ENCODE measurements at regions not wholly inside any gene's neighbourhood (a gene's known extent, or its start where the extent isn't known, plus 50 kb on each side); places are given as distances from the start of the nearest gene placed in this dataset.

DNA sequence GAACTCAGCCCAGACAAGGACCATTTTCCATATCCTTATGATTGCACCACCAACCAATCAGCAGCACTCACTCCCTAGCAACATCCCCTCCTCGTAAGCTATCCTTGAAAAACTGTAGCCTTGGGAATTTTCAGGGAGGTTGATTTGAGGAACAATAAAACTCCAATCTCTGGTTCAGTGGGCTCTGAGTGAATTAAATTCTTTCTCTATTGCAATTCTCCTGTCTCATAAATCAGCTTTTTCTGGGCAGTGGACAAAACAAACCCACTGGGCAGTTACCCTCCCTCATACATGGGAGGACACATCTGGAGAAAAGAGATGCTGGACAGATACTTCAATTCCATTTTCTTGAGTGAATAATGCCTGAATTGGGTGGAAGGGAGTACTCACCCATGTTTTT is 115.4 kb upstream of the STXBP5 start:
- Histone ChIP-seq H3K4me3 (ENCODE audit: insufficient read depth in 1 of 2, low read depth in 1 of 2, low read length in 2 of 2) (no peak overlapping the region), H2BK5ac (ENCODE audit: low read depth, low read length, poor library complexity, severe bottlenecking) (no peak overlapping the region), H4K8ac (ENCODE audit: low read length) (no peak overlapping the region), H3K23ac (ENCODE audit: low read length in 2 of 2) (no peak overlapping the region), H3K27ac (ENCODE audit: low read length, poor library complexity, severe bottlenecking) (no peak overlapping the region), H3K4me1 (ENCODE audit: control insufficient read depth, insufficient read depth, low read depth, low read length) (no peaks in the 10 kb centered on the region), H4K91ac (ENCODE audit: low read length) (no peak overlapping the region), H2AK5ac (ENCODE audit: low read length, severe bottlenecking) (no peak overlapping the region), H3K9ac (ENCODE audit: low read length) (no peak overlapping the region), H3K36me3 (ENCODE audit: control insufficient read depth in 1 of 2, insufficient read depth in 2 of 2, low read depth in 1 of 2, low read length in 2 of 2) (no peaks in the 10 kb centered on the region), H2BK120ac (ENCODE audit: low read depth, low read length) (no peak overlapping the region), H2BK12ac (ENCODE audit: low read length in 2 of 2) (no peak overlapping the region), H3K4me2 (ENCODE audit: low read length, poor library complexity, severe bottlenecking) (no peak overlapping the region), H3K9me3 (ENCODE audit: control insufficient read depth, low read length) (peaks cover 8% of the 10 kb centered on the region), H3K27me3 (ENCODE audit: control insufficient read depth in 1 of 2, insufficient read depth in 1 of 2, low read length in 2 of 2) (no peaks in the 10 kb centered on the region), H2BK15ac (ENCODE audit: low read depth, poor library complexity, severe bottlenecking) (no peak overlapping the region), H3K18ac (ENCODE audit: low read depth in 1 of 2, low read length in 2 of 2) (no peak overlapping the region), H3K4ac (ENCODE audit: low read depth in 1 of 2, low read length in 2 of 2) (no peak overlapping the region), H3K79me1 (replicated peaks; ENCODE audit: low read length, poor library complexity, severe bottlenecking) (no peaks in the 10 kb centered on the region), H2AFZ (ENCODE audit: low read depth, low read length) (no peak overlapping the region), H3K14ac (ENCODE audit: low read length in 2 of 2) (no peak overlapping the region)
- WGBS = no CpG with 5 or more reads among the region's 1 CpG
- no peak for DNase-seq

DNA sequence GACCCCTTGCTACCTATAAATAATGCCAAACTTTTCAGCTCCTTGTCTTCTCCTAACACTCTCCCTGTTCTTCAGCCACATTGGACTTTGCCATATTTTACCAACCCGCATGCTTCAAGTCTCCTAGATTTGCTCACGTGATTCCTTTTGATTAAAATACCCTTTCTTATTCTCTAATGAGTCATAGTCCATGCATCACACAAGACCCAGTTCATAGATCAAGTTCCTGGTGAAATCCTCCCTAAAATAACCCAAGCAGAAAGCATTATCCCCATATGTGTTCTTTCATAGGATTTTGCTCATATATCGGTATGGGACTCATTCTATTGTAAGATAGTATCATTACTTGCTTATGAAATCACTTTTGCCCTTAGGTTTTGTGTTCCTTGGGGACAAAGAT is 108.9 kb upstream of the STXBP5 start:
- H3K4me1 ChIP-seq (ENCODE audit: control insufficient read depth, insufficient read depth, low read depth, low read length) = peaks cover under 1% of the 10 kb centered on the region
- H2BK120ac ChIP-seq (ENCODE audit: low read depth, low read length) = no peak overlapping the region
- no peak overlapping the region for H3K18ac ChIP-seq (ENCODE audit: low read depth in 1 of 2, low read length in 2 of 2)
- H2BK15ac ChIP-seq (ENCODE audit: low read depth, poor library complexity, severe bottlenecking) = no peak overlapping the region
- no peak overlapping the region for H3K9ac ChIP-seq (ENCODE audit: low read length)
- no peaks in the 10 kb centered on the region for H3K27me3 ChIP-seq (ENCODE audit: control insufficient read depth in 1 of 2, insufficient read depth in 1 of 2, low read length in 2 of 2)
- no peak overlapping the region for H4K8ac ChIP-seq (ENCODE audit: low read length)
- no peak overlapping the region for H3K27ac ChIP-seq (ENCODE audit: low read length, poor library complexity, severe bottlenecking)
- no peak overlapping the region for H3K4me3 ChIP-seq (ENCODE audit: insufficient read depth in 1 of 2, low read depth in 1 of 2, low read length in 2 of 2)
- H3K14ac ChIP-seq (ENCODE audit: low read length in 2 of 2) = no peak overlapping the region
- no peak overlapping the region for H2BK12ac ChIP-seq (ENCODE audit: low read length in 2 of 2)
- H3K4me2 ChIP-seq (ENCODE audit: low read length, poor library complexity, severe bottlenecking) = no peak overlapping the region
- DNase-seq = no peak
- peaks cover 4% of the 10 kb centered on the region for H3K9me3 ChIP-seq (ENCODE audit: control insufficient read depth, low read length)
- H2AK5ac ChIP-seq (ENCODE audit: low read length, severe bottlenecking) = no peak overlapping the region
- H2BK5ac ChIP-seq (ENCODE audit: low read depth, low read length, poor library complexity, severe bottlenecking) = no peak overlapping the region
- no peak overlapping the region for H2AFZ ChIP-seq (ENCODE audit: low read depth, low read length)
- H3K79me1 ChIP-seq (replicated peaks; ENCODE audit: low read length, poor library complexity, severe bottlenecking) = no peaks in the 10 kb centered on the region
- WGBS = 95% methylated on average over 2 of the region's 3 CpGs
- no peaks in the 10 kb centered on the region for H3K36me3 ChIP-seq (ENCODE audit: control insufficient read depth in 1 of 2, insufficient read depth in 2 of 2, low read depth in 1 of 2, low read length in 2 of 2)
- no peak overlapping the region for H4K91ac ChIP-seq (ENCODE audit: low read length)
- no peak overlapping the region for H3K4ac ChIP-seq (ENCODE audit: low read depth in 1 of 2, low read length in 2 of 2)
- no peak overlapping the region for H3K23ac ChIP-seq (ENCODE audit: low read length in 2 of 2)

DNA sequence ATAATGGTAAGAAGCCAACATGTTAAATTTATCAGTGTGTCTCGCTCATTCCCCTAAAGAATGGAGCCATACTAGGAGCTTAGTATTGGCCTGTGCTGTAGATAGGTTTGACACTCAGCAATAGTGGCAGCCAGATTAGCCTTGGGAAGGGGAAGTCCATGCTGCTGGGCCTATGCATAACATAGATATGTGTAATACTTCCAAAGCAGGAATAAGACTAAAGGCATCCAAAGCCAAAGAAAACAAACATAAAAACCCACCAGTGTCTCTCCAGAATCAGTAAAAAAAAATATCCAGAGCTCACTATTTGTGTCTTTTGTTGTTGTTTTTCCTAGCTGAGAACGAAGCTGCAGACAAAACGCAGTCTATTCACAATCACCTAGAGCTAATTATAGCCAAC is 104.2 kb upstream of the STXBP5 start:
- Histone ChIP-seq H3K4ac (ENCODE audit: low read depth in 1 of 2, low read length in 2 of 2) (no peak overlapping the region), H3K79me1 (replicated peaks; ENCODE audit: low read length, poor library complexity, severe bottlenecking) (no peaks in the 10 kb centered on the region), H4K8ac (ENCODE audit: low read length) (no peak overlapping the region), H3K14ac (ENCODE audit: low read length in 2 of 2) (no peak overlapping the region), H3K4me1 (ENCODE audit: control insufficient read depth, insufficient read depth, low read depth, low read length) (peaks cover 2% of the 10 kb centered on the region), H2AFZ (ENCODE audit: low read depth, low read length) (no peak overlapping the region), H2BK12ac (ENCODE audit: low read length in 2 of 2) (no peak overlapping the region), H2AK5ac (ENCODE audit: low read length, severe bottlenecking) (no peak overlapping the region), H2BK120ac (ENCODE audit: low read depth, low read length) (no peak overlapping the region), H4K91ac (ENCODE audit: low read length) (no peak overlapping the region), H3K23ac (ENCODE audit: low read length in 2 of 2) (no peak overlapping the region), H3K4me3 (ENCODE audit: insufficient read depth in 1 of 2, low read depth in 1 of 2, low read length in 2 of 2) (no peak overlapping the region), H3K9me3 (ENCODE audit: control insufficient read depth, low read length) (no peaks in the 10 kb centered on the region), H2BK15ac (ENCODE audit: low read depth, poor library complexity, severe bottlenecking) (no peak overlapping the region), H3K18ac (ENCODE audit: low read depth in 1 of 2, low read length in 2 of 2) (no peak overlapping the region), H3K27me3 (ENCODE audit: control insufficient read depth in 1 of 2, insufficient read depth in 1 of 2, low read length in 2 of 2) (no peaks in the 10 kb centered on the region), H2BK5ac (ENCODE audit: low read depth, low read length, poor library complexity, severe bottlenecking) (no peak overlapping the region), H3K27ac (ENCODE audit: low read length, poor library complexity, severe bottlenecking) (no peak overlapping the region), H3K4me2 (ENCODE audit: low read length, poor library complexity, severe bottlenecking) (no peak overlapping the region), H3K36me3 (ENCODE audit: control insufficient read depth in 1 of 2, insufficient read depth in 2 of 2, low read depth in 1 of 2, low read length in 2 of 2) (no peaks in the 10 kb centered on the region), H3K9ac (ENCODE audit: low read length) (no peak overlapping the region)
- peak; percentile 41 for DNase-seq
- WGBS = 78% methylated on average over 1 of the region's 3 CpGs

DNA sequence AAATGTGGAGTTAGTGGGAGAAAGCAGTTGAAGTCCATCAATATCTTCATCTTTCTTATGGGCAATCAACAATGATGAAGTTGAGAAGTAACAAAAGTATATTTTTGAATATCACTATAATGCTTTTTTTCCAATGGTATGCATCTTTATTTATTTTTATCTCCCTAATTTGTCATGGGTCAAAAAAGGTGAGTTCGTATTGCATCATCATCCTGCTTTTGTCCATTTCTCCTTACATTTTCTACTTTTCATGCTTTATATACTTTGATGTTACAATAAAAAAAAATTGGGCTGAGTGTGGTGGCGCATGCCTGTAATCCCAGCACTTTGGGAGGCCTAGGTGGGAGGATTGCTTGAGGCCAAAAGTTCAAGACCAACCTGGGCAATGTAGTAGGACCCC is 101.2 kb upstream of the STXBP5 start:
- H3K36me3 ChIP-seq (ENCODE audit: control insufficient read depth in 1 of 2, insufficient read depth in 2 of 2, low read depth in 1 of 2, low read length in 2 of 2) = no peaks in the 10 kb centered on the region
- no peak overlapping the region for H3K4me3 ChIP-seq (ENCODE audit: insufficient read depth in 1 of 2, low read depth in 1 of 2, low read length in 2 of 2)
- no peak overlapping the region for H2AFZ ChIP-seq (ENCODE audit: low read depth, low read length)
- no peak overlapping the region for H2BK5ac ChIP-seq (ENCODE audit: low read depth, low read length, poor library complexity, severe bottlenecking)
- no peaks in the 10 kb centered on the region for H3K27me3 ChIP-seq (ENCODE audit: control insufficient read depth in 1 of 2, insufficient read depth in 1 of 2, low read length in 2 of 2)
- no peak overlapping the region for H3K4me2 ChIP-seq (ENCODE audit: low read length, poor library complexity, severe bottlenecking)
- no peak overlapping the region for H3K23ac ChIP-seq (ENCODE audit: low read length in 2 of 2)
- no peak for DNase-seq
- no peak overlapping the region for H2BK15ac ChIP-seq (ENCODE audit: low read depth, poor library complexity, severe bottlenecking)
- no peak overlapping the region for H2AK5ac ChIP-seq (ENCODE audit: low read length, severe bottlenecking)
- no peak overlapping the region for H3K18ac ChIP-seq (ENCODE audit: low read depth in 1 of 2, low read length in 2 of 2)
- H3K9me3 ChIP-seq (ENCODE audit: control insufficient read depth, low read length) = no peaks in the 10 kb centered on the region
- no peaks in the 10 kb centered on the region for H3K79me1 ChIP-seq (replicated peaks; ENCODE audit: low read length, poor library complexity, severe bottlenecking)
- no peak overlapping the region for H3K27ac ChIP-seq (ENCODE audit: low read length, poor library complexity, severe bottlenecking)
- no peak overlapping the region for H2BK12ac ChIP-seq (ENCODE audit: low read length in 2 of 2)
- no peak overlapping the region for H4K8ac ChIP-seq (ENCODE audit: low read length)
- H4K91ac ChIP-seq (ENCODE audit: low read length) = no peak overlapping the region
- no peak overlapping the region for H2BK120ac ChIP-seq (ENCODE audit: low read depth, low read length)
- WGBS = 100% methylated on average over 2 of the region's 2 CpGs
- no peak overlapping the region for H3K4ac ChIP-seq (ENCODE audit: low read depth in 1 of 2, low read length in 2 of 2)
- H3K4me1 ChIP-seq (ENCODE audit: control insufficient read depth, insufficient read depth, low read depth, low read length) = peaks cover 4% of the 10 kb centered on the region
- H3K14ac ChIP-seq (ENCODE audit: low read length in 2 of 2) = no peak overlapping the region
- no peak overlapping the region for H3K9ac ChIP-seq (ENCODE audit: low read length)

All from mesenchymal stem cell (in vitro differentiated cells and primary cell).